GM23338 (cell line): ENCODE measurements at regions not wholly inside any gene's neighbourhood (a gene's known extent, or its start where the extent isn't known, plus 50 kb on each side); places are given as distances from the start of the nearest gene placed in this dataset.

Experiments
- ATAC-seq: fragments of 200-7000 bp; cut with Tn5 transposase; 3 replicates; pipeline ENCODE4 v1.9.1; 2020
- DNase-seq: peaks from one replicate; pipeline ENCODE4 v3.0.0-alpha.2; 2015; ENCODE audit warnings: low spot score
- H2AFZ ChIP-seq: fragments of 200-600 bp; sonication (generic); 2 replicates; pipeline ENCODE4 v1.8.0; 2016; ENCODE audit warnings: antibody characterized with exemption, mild to moderate bottlenecking, moderate library complexity
- H3F3A ChIP-seq: fragments of 200-600 bp; sonication (generic); replicated peaks from 2 replicates; pipeline ENCODE4 v1.8.0; 2017; ENCODE audit warnings: antibody characterized with exemption, mixed run types, low read depth
- H3K27ac ChIP-seq: fragments of 200-600 bp; sonication (generic); 2 replicates; pipeline ENCODE4 v1.6.1; 2016; ENCODE audit warnings: low read depth
- H3K27me3 ChIP-seq: fragments of 200-600 bp; sonication (generic); 2 replicates; pipeline ENCODE4 v1.8.0; 2016; ENCODE audit warnings: mild to moderate bottlenecking, mixed run types, moderate library complexity; ENCODE audit not compliant: insufficient read depth
- H3K36me3 ChIP-seq: fragments of 200-600 bp; sonication (generic); 2 replicates; pipeline ENCODE4 v1.8.0; 2016; ENCODE audit warnings: mild to moderate bottlenecking; ENCODE audit not compliant: insufficient read depth
- H3K4me1 ChIP-seq: fragments of 200-600 bp; sonication (generic); 2 replicates; pipeline ENCODE4 v1.8.0; 2016; ENCODE audit warnings: mild to moderate bottlenecking, moderate library complexity; ENCODE audit not compliant: insufficient read depth
- H3K4me2 ChIP-seq: fragments of 200-600 bp; sonication (generic); 2 replicates; pipeline ENCODE4 v1.7.1; 2017; ENCODE audit warnings: mixed run types
- H3K4me3 ChIP-seq: fragments of 200-600 bp; sonication (generic); 2 replicates; pipeline ENCODE4 v1.6.1; 2016; ENCODE audit warnings: mixed run types
- H3K79me2 ChIP-seq: fragments of 200-600 bp; sonication (generic); replicated peaks from 2 replicates; pipeline ENCODE4 v1.8.0; 2017; ENCODE audit warnings: mild to moderate bottlenecking; ENCODE audit not compliant: insufficient read depth
- H3K9me2 ChIP-seq: fragments of 200-600 bp; sonication (generic); 2 replicates; pipeline ENCODE4 v1.8.0; 2017; ENCODE audit not compliant: insufficient read depth
- H4K20me1 ChIP-seq: fragments of 200-600 bp; sonication (generic); replicated peaks from 2 replicates; pipeline ENCODE4 v1.8.0; 2017; ENCODE audit warnings: mild to moderate bottlenecking; ENCODE audit not compliant: insufficient read depth
- H3K27ac Mint-ChIP-seq: 2 replicates; pipeline ENCODE4 v1.8.0; 2020; ENCODE audit warnings: inconsistent platforms, mild to moderate bottlenecking, moderate library complexity, mixed read lengths
- H3K27me3 Mint-ChIP-seq: 3 replicates; pipeline ENCODE4 v1.8.0; 2022; ENCODE audit warnings: low read depth, mild to moderate bottlenecking, moderate library complexity, mixed read lengths, inconsistent platforms; ENCODE audit not compliant: insufficient read depth, poor library complexity
- H3K36me3 Mint-ChIP-seq: 3 replicates; pipeline ENCODE4 v1.8.0; 2021; ENCODE audit warnings: low read depth, mild to moderate bottlenecking, inconsistent platforms, moderate library complexity, mixed read lengths
- H3K4me1 Mint-ChIP-seq: 3 replicates; pipeline ENCODE4 v1.8.0; 2020; ENCODE audit warnings: mild to moderate bottlenecking, inconsistent platforms, mixed read lengths
- H3K4me3 Mint-ChIP-seq: 3 replicates; pipeline ENCODE4 v1.8.0; 2021; ENCODE audit warnings: moderate library complexity, mild to moderate bottlenecking, inconsistent platforms, mixed read lengths
- H3K9me3 Mint-ChIP-seq: 3 replicates; pipeline ENCODE4 v1.8.0; 2020; ENCODE audit warnings: moderate library complexity, mild to moderate bottlenecking, inconsistent platforms, mixed read lengths
- CREB1 ChIP-seq: fragments of 250-450 bp; sonication (Bioruptor Pico); IDR thresholded peaks from 2 replicates; pipeline ENCODE4 v1.5.0; 2020; ENCODE audit warnings: low read depth, mild to moderate bottlenecking, moderate library complexity
- CTCF ChIP-seq, 2 experiments: fragments of 200-600 bp in 1 of 2; sonication (generic) in 1 of 2; conservative IDR thresholded peaks; 2 replicates each; pipeline versions ENCODE4 v1.5.1 to v1.6.1; 2016 to 2017; ENCODE audit warnings: antibody characterized with exemption in 2 of 2, low read depth in 2 of 2, mild to moderate bottlenecking in 2 of 2, moderate library complexity in 1 of 2
- ETS1 ChIP-seq: IDR thresholded peaks from 2 replicates; pipeline ENCODE4 v1.6.1; 2016; ENCODE audit warnings: antibody characterized with exemption
- EZH2 ChIP-seq: fragments of 200-600 bp; sonication (generic); IDR thresholded peaks from one replicate; pipeline ENCODE4 v1.8.0; 2017; ENCODE audit warnings: antibody characterized with exemption, mild to moderate bottlenecking, low read depth; ENCODE audit not compliant: unreplicated experiment
- EZH2phosphoT487 ChIP-seq: fragments of 200-600 bp; sonication (generic); IDR thresholded peaks from one replicate; pipeline ENCODE4 v1.8.1; 2018; ENCODE audit warnings: antibody characterized with exemption; ENCODE audit not compliant: unreplicated experiment
- JUNB ChIP-seq: IDR thresholded peaks from one replicate; pipeline ENCODE4 v1.6.1; 2016; ENCODE audit warnings: antibody characterized with exemption; ENCODE audit not compliant: unreplicated experiment
- NANOG ChIP-seq: IDR thresholded peaks from 2 replicates; pipeline ENCODE4 v1.6.1; 2016; ENCODE audit warnings: antibody characterized with exemption, borderline replicate concordance
- POLR2AphosphoS5 ChIP-seq: IDR thresholded peaks from 2 replicates; pipeline ENCODE4 v1.6.1; 2016; ENCODE audit warnings: antibody characterized with exemption, low read depth
- STAT1 ChIP-seq: IDR thresholded peaks from one replicate; pipeline ENCODE4 v1.6.1; 2016; ENCODE audit warnings: antibody characterized with exemption; ENCODE audit not compliant: unreplicated experiment
- ZNF114 ChIP-seq: fragments of 250-450 bp; sonication (Bioruptor Pico); IDR thresholded peaks from 2 replicates; pipeline ENCODE4 v1.5.0; 2020; ENCODE audit warnings: mild to moderate bottlenecking, moderate library complexity
- TF ChIP-seq, protein P1 (sequence below): fragments of 250-450 bp; sonication (Bioruptor Pico); IDR thresholded peaks from 2 replicates; pipeline ENCODE4 v1.5.0; 2020; ENCODE audit warnings: mild to moderate bottlenecking, moderate library complexity

- Mint-ChIP-seq H3K4me3 (no peak overlapping the region), H3K4me1 (peaks cover 14% of the 10 kb centered on the region), H3K27ac (no peak overlapping the region), H3K36me3 (no peaks in the 10 kb centered on the region), H3K27me3 (peaks cover 3% of the 10 kb centered on the region), H3K9me3 (no peaks in the 10 kb centered on the region; the same call in 2 of the 3 replicates)
- TF ChIP-seq CREB1 (CRISPR knock-in tag) (no peak), ZNF114 (CRISPR knock-in tag) (no peak), ETS1 (no peak), POLR2AphosphoS5 (no peak), EZH2 (no peak), NANOG (no peak), STAT1 (no peak)
- Histone ChIP-seq H2AFZ (no peak overlapping the region), H3K4me1 (no peaks in the 10 kb centered on the region), H3K79me2 (no peaks in the 10 kb centered on the region), H3F3A (no peaks in the 10 kb centered on the region), H3K9me2 (no peaks in the 10 kb centered on the region), H3K27ac (no peak overlapping the region), H3K4me3 (no peak overlapping the region), H3K27me3 (no peaks in the 10 kb centered on the region), H4K20me1 (no peaks in the 10 kb centered on the region), H3K36me3 (peaks cover 1% of the 10 kb centered on the region), H3K4me2 (no peak overlapping the region)
- DNase-seq, result no peak
- ATAC-seq, result no peak
Measured at GRCh38 chr2:128590309-128591021, 271.8 kb upstream of the HS6ST1 start.

DNA sequence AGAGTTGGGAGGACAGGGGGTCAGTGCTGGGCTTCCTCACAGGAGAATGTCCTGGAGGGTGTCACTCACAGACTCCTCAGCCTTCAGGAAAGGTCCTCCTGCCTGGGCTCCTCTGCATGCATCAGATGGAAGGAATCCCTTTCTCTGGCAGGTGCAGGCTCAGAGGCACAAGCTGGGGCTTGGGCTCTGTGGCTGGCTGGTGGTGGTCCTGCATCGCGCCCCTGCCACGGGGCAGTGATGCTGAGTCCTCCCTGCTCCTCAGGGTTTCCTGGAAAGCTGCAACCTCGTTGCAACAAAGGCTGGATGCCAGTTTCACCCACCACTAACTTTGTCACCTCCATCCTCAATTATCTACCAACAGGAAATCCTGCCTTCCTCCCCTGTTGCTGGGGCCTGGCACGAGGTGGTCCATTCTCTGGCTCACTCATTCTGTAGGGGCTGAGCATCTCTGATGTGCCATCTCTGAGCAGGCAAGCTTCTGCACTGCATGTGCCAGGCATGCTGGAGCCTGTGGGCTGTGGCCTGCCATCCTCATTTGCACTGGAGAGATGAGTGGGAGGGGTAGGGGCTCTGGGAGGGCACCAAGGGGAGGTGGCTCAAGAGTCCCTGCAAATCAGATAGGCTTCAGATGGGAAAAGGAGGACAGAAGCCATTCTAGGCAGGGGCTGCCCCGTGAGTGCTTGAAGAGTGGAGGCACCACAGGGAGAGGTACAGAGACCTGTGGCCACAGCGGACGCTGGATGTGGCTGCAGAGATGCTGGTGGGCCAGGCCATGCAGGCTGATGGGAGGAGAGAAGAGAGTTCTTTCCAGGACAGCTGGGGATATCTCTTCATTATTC, 272.6 kb upstream of the HS6ST1 start:
- no peaks in the 10 kb centered on the region for H3K27me3 ChIP-seq
- no peak overlapping the region for H2AFZ ChIP-seq
- H3K27me3 Mint-ChIP-seq, result peaks cover 3% of the 10 kb centered on the region
- H3K27ac ChIP-seq, result no peak overlapping the region
- no peak overlapping the region for H3K4me3 Mint-ChIP-seq
- H3K79me2 ChIP-seq, result no peaks in the 10 kb centered on the region
- no peaks in the 10 kb centered on the region for H3K36me3 ChIP-seq
- H4K20me1 ChIP-seq, result no peaks in the 10 kb centered on the region
- H3K27ac Mint-ChIP-seq, result no peak overlapping the region
- no peaks in the 10 kb centered on the region for H3K36me3 Mint-ChIP-seq
- H3K4me3 ChIP-seq, result no peak overlapping the region
- TF ChIP-seq NANOG, result no peak
- TF ChIP-seq STAT1, result no peak
- no peak for TF ChIP-seq CTCF (conservative IDR thresholded peaks at IDR 0.05; ENCODE audit: low read depth in 2 of 2)
- no peak for TF ChIP-seq POLR2AphosphoS5
- TF ChIP-seq EZH2phosphoT487, result no peak
- TF ChIP-seq ZNF114 (CRISPR knock-in tag), result no peak
- TF ChIP-seq, protein P1, sequence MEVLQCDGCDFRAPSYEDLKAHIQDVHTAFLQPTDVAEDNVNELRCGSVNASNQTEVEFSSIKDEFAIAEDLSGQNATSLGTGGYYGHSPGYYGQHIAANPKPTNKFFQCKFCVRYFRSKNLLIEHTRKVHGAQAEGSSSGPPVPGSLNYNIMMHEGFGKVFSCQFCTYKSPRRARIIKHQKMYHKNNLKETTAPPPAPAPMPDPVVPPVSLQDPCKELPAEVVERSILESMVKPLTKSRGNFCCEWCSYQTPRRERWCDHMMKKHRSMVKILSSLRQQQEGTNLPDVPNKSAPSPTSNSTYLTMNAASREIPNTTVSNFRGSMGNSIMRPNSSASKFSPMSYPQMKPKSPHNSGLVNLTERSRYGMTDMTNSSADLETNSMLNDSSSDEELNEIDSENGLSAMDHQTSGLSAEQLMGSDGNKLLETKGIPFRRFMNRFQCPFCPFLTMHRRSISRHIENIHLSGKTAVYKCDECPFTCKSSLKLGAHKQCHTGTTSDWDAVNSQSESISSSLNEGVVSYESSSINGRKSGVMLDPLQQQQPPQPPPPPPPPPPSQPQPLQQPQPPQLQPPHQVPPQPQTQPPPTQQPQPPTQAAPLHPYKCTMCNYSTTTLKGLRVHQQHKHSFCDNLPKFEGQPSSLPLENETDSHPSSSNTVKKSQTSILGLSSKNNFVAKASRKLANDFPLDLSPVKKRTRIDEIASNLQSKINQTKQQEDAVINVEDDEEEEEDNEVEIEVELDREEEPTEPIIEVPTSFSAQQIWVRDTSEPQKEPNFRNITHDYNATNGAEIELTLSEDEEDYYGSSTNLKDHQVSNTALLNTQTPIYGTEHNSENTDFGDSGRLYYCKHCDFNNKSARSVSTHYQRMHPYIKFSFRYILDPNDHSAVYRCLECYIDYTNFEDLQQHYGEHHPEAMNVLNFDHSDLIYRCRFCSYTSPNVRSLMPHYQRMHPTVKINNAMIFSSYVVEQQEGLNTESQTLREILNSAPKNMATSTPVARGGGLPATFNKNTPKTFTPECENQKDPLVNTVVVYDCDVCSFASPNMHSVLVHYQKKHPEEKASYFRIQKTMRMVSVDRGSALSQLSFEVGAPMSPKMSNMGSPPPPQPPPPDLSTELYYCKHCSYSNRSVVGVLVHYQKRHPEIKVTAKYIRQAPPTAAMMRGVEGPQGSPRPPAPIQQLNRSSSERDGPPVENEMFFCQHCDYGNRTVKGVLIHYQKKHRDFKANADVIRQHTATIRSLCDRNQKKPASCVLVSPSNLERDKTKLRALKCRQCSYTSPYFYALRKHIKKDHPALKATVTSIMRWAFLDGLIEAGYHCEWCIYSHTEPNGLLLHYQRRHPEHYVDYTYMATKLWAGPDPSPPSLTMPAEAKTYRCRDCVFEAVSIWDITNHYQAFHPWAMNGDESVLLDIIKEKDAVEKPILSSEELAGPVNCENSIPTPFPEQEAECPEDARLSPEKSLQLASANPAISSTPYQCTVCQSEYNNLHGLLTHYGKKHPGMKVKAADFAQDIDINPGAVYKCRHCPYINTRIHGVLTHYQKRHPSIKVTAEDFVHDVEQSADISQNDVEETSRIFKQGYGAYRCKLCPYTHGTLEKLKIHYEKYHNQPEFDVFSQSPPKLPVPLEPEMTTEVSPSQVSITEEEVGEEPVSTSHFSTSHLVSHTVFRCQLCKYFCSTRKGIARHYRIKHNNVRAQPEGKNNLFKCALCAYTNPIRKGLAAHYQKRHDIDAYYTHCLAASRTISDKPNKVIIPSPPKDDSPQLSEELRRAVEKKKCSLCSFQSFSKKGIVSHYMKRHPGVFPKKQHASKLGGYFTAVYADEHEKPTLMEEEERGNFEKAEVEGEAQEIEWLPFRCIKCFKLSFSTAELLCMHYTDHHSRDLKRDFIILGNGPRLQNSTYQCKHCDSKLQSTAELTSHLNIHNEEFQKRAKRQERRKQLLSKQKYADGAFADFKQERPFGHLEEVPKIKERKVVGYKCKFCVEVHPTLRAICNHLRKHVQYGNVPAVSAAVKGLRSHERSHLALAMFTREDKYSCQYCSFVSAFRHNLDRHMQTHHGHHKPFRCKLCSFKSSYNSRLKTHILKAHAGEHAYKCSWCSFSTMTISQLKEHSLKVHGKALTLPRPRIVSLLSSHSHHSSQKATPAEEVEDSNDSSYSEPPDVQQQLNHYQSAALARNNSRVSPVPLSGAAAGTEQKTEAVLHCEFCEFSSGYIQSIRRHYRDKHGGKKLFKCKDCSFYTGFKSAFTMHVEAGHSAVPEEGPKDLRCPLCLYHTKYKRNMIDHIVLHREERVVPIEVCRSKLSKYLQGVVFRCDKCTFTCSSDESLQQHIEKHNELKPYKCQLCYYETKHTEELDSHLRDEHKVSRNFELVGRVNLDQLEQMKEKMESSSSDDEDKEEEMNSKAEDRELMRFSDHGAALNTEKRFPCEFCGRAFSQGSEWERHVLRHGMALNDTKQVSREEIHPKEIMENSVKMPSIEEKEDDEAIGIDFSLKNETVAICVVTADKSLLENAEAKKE, result no peak
- no peak for TF ChIP-seq JUNB
- H3K4me1 ChIP-seq, result no peaks in the 10 kb centered on the region
- DNase-seq (no peak), ATAC-seq (no peak)
- H3F3A ChIP-seq, result no peaks in the 10 kb centered on the region
- H3K9me2 ChIP-seq, result no peaks in the 10 kb centered on the region
- H3K4me2 ChIP-seq, result no peak overlapping the region
- H3K9me3 Mint-ChIP-seq, result no peaks in the 10 kb centered on the region
- peaks cover 14% of the 10 kb centered on the region for H3K4me1 Mint-ChIP-seq
